Body of pancreas (tissue), 4 donors: ENCODE measurements at regions not wholly inside any gene's neighbourhood (a gene's known extent, or its start where the extent isn't known, plus 50 kb on each side); places are given as distances from the start of the nearest gene placed in this dataset.

Source experiments
- POLR2A ChIP-seq, 3 donors: fragments of 450-650 bp; IDR thresholded peaks; one replicate each; pipeline ENCODE4 v1.6.1; 2016; ENCODE audit warnings: antibody characterized with exemption in 3 of 3, mild to moderate bottlenecking in 2 of 3
- TF ChIP-seq, protein P1 (sequence below), 7 experiments: fragments of 450-650 bp in 4 of 7; fragments of 200-600 bp in 3 of 7; sonication (generic) in 3 of 7; IDR thresholded peaks; one replicate each; pipeline ENCODE4 v1.5.1; 2016 to 2019; ENCODE audit warnings: antibody characterized with exemption in 7 of 7

DNA sequence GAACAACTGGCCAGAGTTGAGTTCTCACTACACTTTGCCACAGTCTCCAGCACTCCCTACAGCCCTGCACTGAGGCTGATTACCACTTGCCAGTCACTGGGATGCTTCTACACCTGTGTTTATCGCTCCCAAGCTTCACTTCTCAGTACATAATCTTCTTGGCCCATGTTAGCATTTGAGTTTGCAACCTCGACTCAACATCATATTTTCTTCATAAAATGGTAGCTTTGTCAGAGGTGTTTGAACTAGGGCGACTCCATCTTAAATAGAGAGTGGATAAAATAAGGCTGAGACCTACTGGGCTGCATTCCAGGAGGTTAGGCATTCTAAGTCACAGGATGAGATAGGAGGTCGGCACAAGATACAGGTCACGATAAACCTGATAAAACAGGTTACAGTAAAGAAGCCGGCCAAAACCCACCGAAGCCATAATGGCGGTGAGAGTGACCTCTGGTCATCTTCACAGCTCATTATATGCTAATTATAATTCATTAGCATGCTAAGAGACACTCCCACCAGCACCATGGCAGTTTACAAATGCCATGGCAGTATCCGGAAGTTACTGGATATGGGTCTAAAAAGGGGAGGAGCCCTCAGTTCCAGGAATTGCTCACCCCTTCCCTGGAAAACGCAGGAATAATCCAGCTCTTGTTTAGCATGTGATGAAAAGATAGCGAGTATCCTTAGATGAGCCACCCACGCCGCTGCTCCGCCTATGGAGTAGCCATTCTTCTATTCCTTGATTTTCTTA, 105.8 kb upstream of the KLF6 start:
- TF ChIP-seq, protein P1, sequence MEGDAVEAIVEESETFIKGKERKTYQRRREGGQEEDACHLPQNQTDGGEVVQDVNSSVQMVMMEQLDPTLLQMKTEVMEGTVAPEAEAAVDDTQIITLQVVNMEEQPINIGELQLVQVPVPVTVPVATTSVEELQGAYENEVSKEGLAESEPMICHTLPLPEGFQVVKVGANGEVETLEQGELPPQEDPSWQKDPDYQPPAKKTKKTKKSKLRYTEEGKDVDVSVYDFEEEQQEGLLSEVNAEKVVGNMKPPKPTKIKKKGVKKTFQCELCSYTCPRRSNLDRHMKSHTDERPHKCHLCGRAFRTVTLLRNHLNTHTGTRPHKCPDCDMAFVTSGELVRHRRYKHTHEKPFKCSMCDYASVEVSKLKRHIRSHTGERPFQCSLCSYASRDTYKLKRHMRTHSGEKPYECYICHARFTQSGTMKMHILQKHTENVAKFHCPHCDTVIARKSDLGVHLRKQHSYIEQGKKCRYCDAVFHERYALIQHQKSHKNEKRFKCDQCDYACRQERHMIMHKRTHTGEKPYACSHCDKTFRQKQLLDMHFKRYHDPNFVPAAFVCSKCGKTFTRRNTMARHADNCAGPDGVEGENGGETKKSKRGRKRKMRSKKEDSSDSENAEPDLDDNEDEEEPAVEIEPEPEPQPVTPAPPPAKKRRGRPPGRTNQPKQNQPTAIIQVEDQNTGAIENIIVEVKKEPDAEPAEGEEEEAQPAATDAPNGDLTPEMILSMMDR (IDR thresholded peaks at IDR 0.05) = no peak
- TF ChIP-seq POLR2A (IDR thresholded peaks at IDR 0.05) = no peak
